ENCODE measurements at regions not wholly inside any gene's neighbourhood (a gene's known extent, or its start where the extent isn't known, plus 50 kb on each side); places are given as distances from the start of the nearest gene placed in this dataset.

DNA sequence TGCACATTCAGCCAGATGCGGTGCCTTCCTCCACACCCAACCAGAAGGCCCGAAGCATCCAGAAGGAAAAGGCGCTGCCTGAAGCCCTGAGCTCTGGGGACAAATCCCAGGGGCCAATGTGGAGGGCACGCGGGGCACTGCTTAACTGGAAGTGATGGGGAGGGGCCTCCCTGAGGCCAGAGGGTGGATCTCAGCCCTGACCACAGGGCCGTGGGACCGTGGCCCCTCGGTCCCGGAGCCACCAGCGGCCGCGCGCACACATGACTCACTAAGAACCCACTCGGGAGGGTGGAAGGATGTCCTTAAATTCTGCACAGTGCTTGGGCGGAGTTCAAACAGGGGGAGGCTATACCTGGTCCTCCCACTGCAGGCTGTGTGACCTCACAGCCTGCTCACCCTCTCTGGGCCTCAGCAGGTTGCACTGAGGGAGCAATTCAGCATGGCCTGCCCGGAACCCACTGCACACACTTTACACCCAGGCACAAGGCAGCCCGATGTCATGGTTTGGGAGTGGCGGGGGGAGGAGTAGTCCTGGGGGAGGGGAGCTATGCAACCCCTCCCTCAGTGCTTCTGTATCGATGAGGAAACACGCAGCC, 89.5 kb downstream of the RFLNA start:
- no peak overlapping the region for H3K4me3 ChIP-seq
- intact Hi-C loops (cut with DNase I; ENCODE audit: low total_unique reads) = no loop called here
- DNase-seq = no peak
- H3K27ac ChIP-seq = no peak overlapping the region
- no peaks in the 10 kb centered on the region for H3K27me3 ChIP-seq (replicated peaks in 1 of 7)
- 88 to 96% (median 92%) methylated on average over 8 to 20 of the region's 20 CpGs for WGBS, 5 donors
- peaks cover 45 to 98% (median 80%) of the 10 kb centered on the region in 6 donors for H3K4me1 ChIP-seq
- no peaks in the 10 kb centered on the region for H3K9me3 ChIP-seq
- peaks cover 0 to 69% (median 24%) of the 10 kb centered on the region in 6 donors for H3K36me3 ChIP-seq
- TF ChIP-seq, protein P1, sequence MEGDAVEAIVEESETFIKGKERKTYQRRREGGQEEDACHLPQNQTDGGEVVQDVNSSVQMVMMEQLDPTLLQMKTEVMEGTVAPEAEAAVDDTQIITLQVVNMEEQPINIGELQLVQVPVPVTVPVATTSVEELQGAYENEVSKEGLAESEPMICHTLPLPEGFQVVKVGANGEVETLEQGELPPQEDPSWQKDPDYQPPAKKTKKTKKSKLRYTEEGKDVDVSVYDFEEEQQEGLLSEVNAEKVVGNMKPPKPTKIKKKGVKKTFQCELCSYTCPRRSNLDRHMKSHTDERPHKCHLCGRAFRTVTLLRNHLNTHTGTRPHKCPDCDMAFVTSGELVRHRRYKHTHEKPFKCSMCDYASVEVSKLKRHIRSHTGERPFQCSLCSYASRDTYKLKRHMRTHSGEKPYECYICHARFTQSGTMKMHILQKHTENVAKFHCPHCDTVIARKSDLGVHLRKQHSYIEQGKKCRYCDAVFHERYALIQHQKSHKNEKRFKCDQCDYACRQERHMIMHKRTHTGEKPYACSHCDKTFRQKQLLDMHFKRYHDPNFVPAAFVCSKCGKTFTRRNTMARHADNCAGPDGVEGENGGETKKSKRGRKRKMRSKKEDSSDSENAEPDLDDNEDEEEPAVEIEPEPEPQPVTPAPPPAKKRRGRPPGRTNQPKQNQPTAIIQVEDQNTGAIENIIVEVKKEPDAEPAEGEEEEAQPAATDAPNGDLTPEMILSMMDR (IDR thresholded peaks at IDR 0.05 in 8 of 11, conservative IDR thresholded peaks at IDR 0.05 in 3 of 11) = no peak
- peak in 1 of 3 donors; percentile 14 for TF ChIP-seq POLR2AphosphoS5 (IDR thresholded peaks at IDR 0.05)

DNA sequence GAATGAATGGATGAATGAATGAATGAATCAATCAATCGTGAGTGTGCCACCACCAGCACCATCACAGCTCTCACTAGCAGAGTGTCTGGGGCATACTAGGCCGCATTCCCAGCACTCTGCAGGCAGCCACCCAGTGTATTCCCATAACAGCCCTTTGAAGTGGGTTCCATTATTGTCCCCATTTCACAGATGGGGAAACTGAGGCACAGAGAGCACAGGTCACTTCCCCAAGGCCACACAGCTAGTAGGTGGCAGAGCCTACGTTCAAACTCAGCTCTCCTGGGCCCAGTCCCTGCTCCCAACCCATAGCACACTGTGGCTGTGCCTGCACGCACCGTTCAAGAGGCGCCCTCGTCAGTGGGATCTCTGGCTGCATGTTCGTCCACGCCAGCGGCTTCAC, 88.1 kb downstream of the RFLNA start:
- WGBS, 5 donors = 93 to 97% (median 94%) methylated on average over 10 of the region's 10 CpGs
- DNase-seq = no peak
- H3K4me3 ChIP-seq = no peak overlapping the region
- H3K4me1 ChIP-seq = peaks cover 36 to 92% (median 73%) of the 10 kb centered on the region in 6 donors
- intact Hi-C loops (cut with DNase I; ENCODE audit: low total_unique reads) = no loop called here
- peaks cover 0 to 83% (median 32%) of the 10 kb centered on the region in 6 donors for H3K36me3 ChIP-seq
- H3K27ac ChIP-seq = peak overlapping the region in 3 of 8 donors; percentile 78 to 85 (median 84)
- H3K27me3 ChIP-seq (replicated peaks in 1 of 7) = no peaks in the 10 kb centered on the region
- no peaks in the 10 kb centered on the region for H3K9me3 ChIP-seq
- TF ChIP-seq, protein P1 (IDR thresholded peaks at IDR 0.05 in 8 of 11, conservative IDR thresholded peaks at IDR 0.05 in 3 of 11) = no peak
- TF ChIP-seq POLR2A (IDR thresholded peaks at IDR 0.05) (no peak), POLR2AphosphoS5 (IDR thresholded peaks at IDR 0.05) (peak in 1 of 3 donors; percentile 7)

DNA sequence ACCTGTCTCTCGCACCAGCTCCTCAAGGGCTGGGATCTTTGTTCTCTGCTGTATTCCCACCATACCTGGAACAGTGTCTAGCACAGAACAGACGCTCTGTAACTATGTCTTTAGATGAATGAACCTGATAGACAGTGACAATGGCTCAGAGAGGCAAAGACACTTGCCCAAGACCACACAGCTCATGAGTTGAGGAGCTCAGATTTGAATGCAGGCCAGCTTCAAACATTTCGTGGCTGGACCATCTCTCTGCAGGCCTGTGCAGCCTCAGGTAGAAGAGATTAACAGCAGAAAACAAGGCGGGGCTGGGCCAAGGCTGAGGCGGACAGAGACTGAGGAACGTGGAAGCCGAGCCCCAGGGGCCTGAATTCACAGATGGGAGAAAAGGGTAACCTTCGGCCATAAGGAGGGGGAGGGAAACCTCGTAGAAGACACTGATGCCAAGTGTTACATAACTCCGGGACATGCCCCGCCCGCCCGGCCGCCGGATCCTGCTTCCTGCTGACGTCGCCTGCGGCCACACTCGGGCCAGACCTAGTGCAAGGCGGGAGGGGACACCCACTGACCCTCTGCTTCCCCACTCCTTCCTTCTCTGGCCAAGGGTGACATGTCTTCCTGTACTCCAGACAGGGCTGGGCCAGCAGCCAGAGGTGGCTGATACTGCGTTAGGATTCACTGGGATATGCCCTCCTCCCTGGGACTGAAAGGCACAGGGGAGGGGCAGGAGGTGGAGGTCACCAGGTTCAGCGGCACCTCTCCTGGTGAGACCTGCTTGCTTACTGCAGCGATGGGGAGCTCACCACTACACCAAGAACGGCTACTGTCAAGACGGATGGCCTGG, 86.8 kb downstream of the RFLNA start:
- peak; percentile 93 for DNase-seq
- Histone ChIP-seq H3K4me3 (no peak overlapping the region), H3K9me3 (no peaks in the 10 kb centered on the region), H3K36me3 (peaks cover 0 to 94% (median 46%) of the 10 kb centered on the region in 6 donors), H3K4me1 (peaks cover 28 to 85% (median 60%) of the 10 kb centered on the region in 6 donors), H3K27ac (peak overlapping the region in 7 of 8 donors; percentile 59 to 85 (median 78)), H3K27me3 (replicated peaks in 1 of 7) (no peaks in the 10 kb centered on the region)
- intact Hi-C loops (cut with DNase I; ENCODE audit: low total_unique reads) = no loop called here
- peak; percentile 91 to 96 (median 93) for TF ChIP-seq POLR2AphosphoS5 (IDR thresholded peaks at IDR 0.05)
- TF ChIP-seq, protein P1 (IDR thresholded peaks at IDR 0.05 in 8 of 11, conservative IDR thresholded peaks at IDR 0.05 in 3 of 11) = no peak
- TF ChIP-seq POLR2A (IDR thresholded peaks at IDR 0.05) = no peak
- WGBS, 5 donors = 33 to 72% (median 46%) methylated on average over 22 to 25 of the region's 25 CpGs
